Inflammatory macrophage treated with lipopolysaccharide for 1 hour (primary cell): ENCODE measurements at regions not wholly inside any gene's neighbourhood (a gene's known extent, or its start where the extent isn't known, plus 50 kb on each side); places are given as distances from the start of the nearest gene placed in this dataset.

Experiments used
- DNase-seq, 2 donors: peaks; one replicate each; pipeline ENCODE4 v3.0.0-alpha.2; 2020 to 2022

DNA sequence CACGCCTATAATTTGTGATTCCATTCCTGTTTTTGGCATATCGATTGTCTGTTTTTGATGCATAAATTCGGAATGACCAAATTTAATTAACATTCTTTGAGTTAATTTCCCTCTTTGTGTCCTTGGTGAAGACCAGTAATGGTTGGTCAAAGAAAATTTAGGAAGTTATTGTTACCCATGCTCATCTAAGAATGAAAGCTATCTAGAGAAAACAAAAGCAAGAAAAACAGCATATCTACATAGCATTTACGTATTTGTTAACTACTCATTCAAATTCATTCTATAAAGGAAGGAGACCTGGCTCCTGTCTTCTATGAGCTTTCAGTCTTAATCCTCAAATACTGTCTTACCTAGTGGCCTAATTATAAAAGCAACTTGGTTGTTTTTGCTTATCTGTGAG is 59.2 kb upstream of the CHST9 start:
- no peak for DNase-seq

DNA sequence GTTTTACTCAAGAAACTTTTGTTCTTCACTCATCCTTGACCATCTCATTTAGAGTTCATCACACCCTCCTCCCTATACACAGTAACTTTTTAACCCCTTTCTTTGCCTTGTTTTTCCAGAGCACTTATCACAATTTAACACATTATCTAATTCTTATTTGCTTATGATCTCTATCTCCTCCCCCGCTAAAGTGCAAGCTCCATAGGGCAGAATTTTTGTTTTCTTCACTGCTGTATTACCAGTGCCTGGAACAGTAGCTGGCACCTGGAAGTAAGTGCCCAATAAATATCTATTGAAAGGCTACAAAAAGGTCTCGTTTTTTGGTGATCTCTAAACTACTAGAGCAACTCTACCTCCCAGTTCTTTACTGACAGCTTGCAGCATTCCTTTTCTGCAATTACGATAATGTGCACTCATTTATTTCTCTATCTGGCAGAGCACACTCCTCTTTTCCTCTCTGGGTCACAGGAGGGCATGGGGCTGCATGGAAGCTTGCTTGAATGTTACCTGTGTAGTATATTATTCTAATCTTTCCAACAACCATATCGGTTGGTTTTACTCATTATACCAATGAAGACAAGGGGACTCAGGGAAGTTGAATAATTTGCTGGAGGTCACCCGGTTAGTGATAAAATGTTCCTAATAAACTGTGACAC is 57.4 kb upstream of the CHST9 start:
- DNase-seq: no peak

DNA sequence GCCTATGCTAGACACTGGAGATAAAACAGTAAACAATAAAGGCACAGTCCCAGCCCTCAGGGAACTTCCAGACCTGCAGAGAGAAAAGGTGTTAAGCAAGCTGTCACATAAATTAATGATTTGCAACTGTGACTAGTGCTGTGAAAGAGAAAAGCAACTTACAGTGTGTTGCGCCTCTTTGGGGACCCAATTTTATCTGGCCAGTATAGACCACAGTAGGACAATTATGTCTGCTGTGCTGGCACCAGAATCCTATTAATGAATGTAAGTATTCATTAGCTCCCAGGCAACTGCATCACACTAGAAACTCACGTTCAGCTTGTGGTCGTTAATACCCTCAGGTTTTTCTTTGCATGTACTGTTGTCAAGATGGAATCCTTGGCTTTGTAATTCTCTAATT is 55.3 kb upstream of the CHST9 start:
- no peak for DNase-seq

DNA sequence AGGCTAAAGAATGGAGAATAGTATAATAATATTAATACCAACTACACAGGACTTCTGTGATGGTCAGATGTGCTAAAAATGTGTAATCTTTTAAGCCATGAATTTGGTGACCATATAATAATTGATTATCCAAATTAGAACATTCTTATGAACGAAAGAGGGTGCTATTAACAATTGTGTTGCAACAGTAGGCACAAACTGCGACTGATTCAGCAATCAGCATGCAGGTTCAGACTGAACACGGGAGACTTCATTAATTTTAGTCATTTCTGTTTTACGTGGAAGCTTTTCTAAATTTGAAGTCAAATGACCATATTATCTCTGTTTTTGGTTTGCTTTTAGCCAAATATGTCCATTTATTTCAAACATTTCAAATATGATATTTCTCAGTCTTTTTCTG is 54.6 kb upstream of the CHST9 start:
- no peak for DNase-seq

DNA sequence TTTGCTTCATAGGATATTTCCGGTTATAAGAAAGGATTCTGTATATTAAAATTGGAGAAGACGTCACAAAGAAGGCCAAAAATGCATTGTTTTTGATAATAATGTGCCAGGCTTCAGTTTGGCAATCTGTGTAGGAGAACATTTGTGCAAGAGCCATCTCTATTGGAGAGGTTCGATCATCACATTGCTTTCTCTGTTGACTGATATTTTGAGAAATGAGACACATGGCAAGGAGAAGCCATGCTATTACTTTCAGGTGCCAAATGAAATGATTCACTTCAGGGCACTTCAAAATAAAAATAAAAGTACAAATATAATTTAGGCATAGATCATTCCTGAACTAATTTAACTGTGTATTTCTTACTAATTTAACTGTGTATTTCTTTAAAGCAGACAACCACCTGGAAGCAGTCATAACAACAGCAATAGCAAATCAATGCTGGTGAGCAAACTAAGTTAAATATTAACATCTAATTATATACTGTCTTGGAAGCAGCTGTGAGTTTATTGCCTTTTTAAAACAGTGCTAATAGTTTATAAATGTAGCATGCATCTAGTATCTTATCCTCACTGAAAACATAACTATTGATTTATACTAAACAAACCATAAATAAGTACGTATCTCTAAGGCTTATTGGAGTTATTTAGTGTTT is 50.2 kb upstream of the CHST9 start:
- no peak for DNase-seq
